Forelimb muscle (tissue), 1 donor: ENCODE measurements at regions not wholly inside any gene's neighbourhood (a gene's known extent, or its start where the extent isn't known, plus 50 kb on each side); places are given as distances from the start of the nearest gene placed in this dataset.

Source experiments
- DNase-seq: peaks from one replicate; pipeline ENCODE4 v3.0.0-alpha.2; 2013; ENCODE audit warnings: low read depth

- no peak for DNase-seq
Measured at GRCh38 chr6:25012657-25013056, 76.9 kb upstream of the RIPOR2 start.

- DNase-seq = no peak
Measured at GRCh38 chr6:25013246-25013645, 77.5 kb upstream of the RIPOR2 start.

- no peak for DNase-seq
Measured at GRCh38 chr6:25014369-25014768, 78.6 kb upstream of the RIPOR2 start.

GRCh38 chr6:25014791-25015560 lies 79.2 kb upstream of the RIPOR2 start:
- peak; percentile 65 for DNase-seq

GRCh38 chr6:25016014-25016720 lies 80.4 kb upstream of the RIPOR2 start:
- no peak for DNase-seq

GRCh38 chr6:25017486-25017885 lies 81.7 kb upstream of the RIPOR2 start:
- DNase-seq = no peak

- no peak for DNase-seq
Measured at GRCh38 chr6:25017932-25018567, 82.3 kb upstream of the RIPOR2 start.

- DNase-seq = no peak
Measured at GRCh38 chr6:25018568-25018954, 82.8 kb upstream of the RIPOR2 start.

- no peak for DNase-seq
Measured at GRCh38 chr6:25022140-25022553, 86.4 kb upstream of the RIPOR2 start.

GRCh38 chr6:25023781-25024180 lies 88.0 kb upstream of the RIPOR2 start:
- DNase-seq = no peak

GRCh38 chr6:25024821-25025220 lies 89.1 kb upstream of the RIPOR2 start:
- DNase-seq = no peak

GRCh38 chr6:25025248-25025918 lies 89.6 kb upstream of the RIPOR2 start:
- DNase-seq = no peak

- no peak for DNase-seq
Measured at GRCh38 chr6:25025919-25026301, 90.2 kb upstream of the RIPOR2 start.

GRCh38 chr6:25026723-25027122 lies 91.0 kb upstream of the RIPOR2 start:
- no peak for DNase-seq

GRCh38 chr6:25027221-25027916 lies 91.6 kb upstream of the RIPOR2 start:
- no peak for DNase-seq

GRCh38 chr6:25028328-25028727 lies 92.6 kb upstream of the RIPOR2 start:
- no peak for DNase-seq

GRCh38 chr6:25032934-25033333 lies 97.2 kb upstream of the RIPOR2 start:
- no peak for DNase-seq

GRCh38 chr6:25034431-25034921 lies 98.7 kb upstream of the RIPOR2 start:
- DNase-seq = no peak

- DNase-seq = no peak
Measured at GRCh38 chr6:25035174-25035511, 99.4 kb upstream of the RIPOR2 start.

GRCh38 chr6:25035512-25036435 lies 100.0 kb upstream of the RIPOR2 start:
- DNase-seq = no peak

GRCh38 chr6:25036461-25036860 lies 100.7 kb upstream of the RIPOR2 start:
- no peak for DNase-seq
